GM21786 (cell line): ENCODE measurements at regions not wholly inside any gene's neighbourhood (a gene's known extent, or its start where the extent isn't known, plus 50 kb on each side); places are given as distances from the start of the nearest gene placed in this dataset.
"Not testable (repeated sequence)": the region's sequence is repeated elsewhere in the genome, so short reads cannot be mapped to it uniquely, and the experiment has no call there.

Source experiments
- ATAC-seq: cut with Tn5 transposase; IDR thresholded peaks from one replicate; pipeline ENCODE4 v1.9.1; 2021; ENCODE audit not compliant: unreplicated experiment

- ATAC-seq: no peak
Observed at GRCh38 chr1:213324859-213325258, 273.8 kb downstream of the RPS6KC1 start.

GRCh38 chr1:213325482-213325881 is 274.4 kb downstream of the RPS6KC1 start:
- no peak for ATAC-seq

GRCh38 chr1:213326281-213327016 is 275.4 kb downstream of the RPS6KC1 start:
- ATAC-seq: no peak

- ATAC-seq: no peak
Observed at GRCh38 chr1:213327017-213327667, 276.1 kb downstream of the RPS6KC1 start.

GRCh38 chr1:213329406-213330008 is 278.5 kb downstream of the RPS6KC1 start:
- no peak for ATAC-seq

GRCh38 chr1:213330281-213330680 is 279.2 kb downstream of the RPS6KC1 start:
- ATAC-seq: no peak

- ATAC-seq: no peak
Observed at GRCh38 chr1:213331631-213332175, 280.7 kb downstream of the RPS6KC1 start.

- no peak for ATAC-seq
Observed at GRCh38 chr1:213332491-213332890, 281.4 kb downstream of the RPS6KC1 start.

GRCh38 chr1:213333121-213333520 is 282.1 kb downstream of the RPS6KC1 start:
- no peak for ATAC-seq

- no peak for ATAC-seq
Observed at GRCh38 chr1:213335084-213335483, 284.0 kb downstream of the RPS6KC1 start.

GRCh38 chr1:213337025-213337678 is 286.1 kb downstream of the RPS6KC1 start:
- ATAC-seq: no peak

GRCh38 chr1:213340593-213340992 is 289.6 kb downstream of the RPS6KC1 start:
- ATAC-seq: no peak

GRCh38 chr1:213345621-213346020 is 294.6 kb downstream of the RPS6KC1 start:
- ATAC-seq: no peak

GRCh38 chr1:213357403-213357802 is 306.4 kb downstream of the RPS6KC1 start:
- ATAC-seq: no peak

- ATAC-seq: not testable (repeated sequence)
Observed at GRCh38 chr1:213358368-213358767, 307.3 kb downstream of the RPS6KC1 start.

- no peak for ATAC-seq
Observed at GRCh38 chr1:213362598-213362997, 311.6 kb downstream of the RPS6KC1 start.

GRCh38 chr1:213366141-213366831 is 315.2 kb downstream of the RPS6KC1 start:
- ATAC-seq: no peak

- no peak for ATAC-seq
Observed at GRCh38 chr1:213369465-213369864, 318.4 kb downstream of the RPS6KC1 start.

GRCh38 chr1:213370523-213370922 is 319.5 kb downstream of the RPS6KC1 start:
- no peak for ATAC-seq

GRCh38 chr1:213371525-213371846 is 320.4 kb downstream of the RPS6KC1 start:
- ATAC-seq: no peak
